ENCODE measurements at regions not wholly inside any gene's neighbourhood (a gene's known extent, or its start where the extent isn't known, plus 50 kb on each side); places are given as distances from the start of the nearest gene placed in this dataset.
"Not testable (repeated sequence)": the region's sequence is repeated elsewhere in the genome, so short reads cannot be mapped to it uniquely, and the experiment has no call there.

GRCh38 chr4:59511809-59512208, 1688.3 kb upstream of the ADGRL3 start:
- DNase-seq: not testable (repeated sequence)

GRCh38 chr4:59517007-59517406, 1683.1 kb upstream of the ADGRL3 start:
- DNase-seq: no peak

GRCh38 chr4:59518005-59518823, 1681.9 kb upstream of the ADGRL3 start:
- DNase-seq: no peak

- no peak for DNase-seq
Observed at GRCh38 chr4:59525885-59526284, 1674.2 kb upstream of the ADGRL3 start.

GRCh38 chr4:59535541-59535940, 1664.6 kb upstream of the ADGRL3 start:
- no peak for DNase-seq

DNA sequence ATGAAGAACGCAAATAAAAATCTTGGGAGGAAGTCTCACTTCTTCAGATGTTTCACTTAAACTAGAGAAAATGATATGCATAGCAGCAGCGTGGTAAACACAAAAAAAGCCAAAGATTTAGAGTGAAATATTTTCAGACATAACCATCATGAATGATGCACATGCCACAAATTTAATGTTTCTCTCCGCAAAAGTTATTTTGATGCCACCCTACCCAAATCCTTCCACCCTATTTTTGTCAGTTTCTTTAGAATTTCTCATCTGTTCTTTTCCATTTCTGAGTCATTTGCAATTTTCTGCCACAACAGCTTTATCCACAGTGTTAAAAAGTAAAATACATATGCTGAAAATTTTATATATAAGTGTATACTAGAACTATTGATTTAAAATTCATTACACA, 1663.7 kb upstream of the ADGRL3 start:
- no peak for DNase-seq

DNA sequence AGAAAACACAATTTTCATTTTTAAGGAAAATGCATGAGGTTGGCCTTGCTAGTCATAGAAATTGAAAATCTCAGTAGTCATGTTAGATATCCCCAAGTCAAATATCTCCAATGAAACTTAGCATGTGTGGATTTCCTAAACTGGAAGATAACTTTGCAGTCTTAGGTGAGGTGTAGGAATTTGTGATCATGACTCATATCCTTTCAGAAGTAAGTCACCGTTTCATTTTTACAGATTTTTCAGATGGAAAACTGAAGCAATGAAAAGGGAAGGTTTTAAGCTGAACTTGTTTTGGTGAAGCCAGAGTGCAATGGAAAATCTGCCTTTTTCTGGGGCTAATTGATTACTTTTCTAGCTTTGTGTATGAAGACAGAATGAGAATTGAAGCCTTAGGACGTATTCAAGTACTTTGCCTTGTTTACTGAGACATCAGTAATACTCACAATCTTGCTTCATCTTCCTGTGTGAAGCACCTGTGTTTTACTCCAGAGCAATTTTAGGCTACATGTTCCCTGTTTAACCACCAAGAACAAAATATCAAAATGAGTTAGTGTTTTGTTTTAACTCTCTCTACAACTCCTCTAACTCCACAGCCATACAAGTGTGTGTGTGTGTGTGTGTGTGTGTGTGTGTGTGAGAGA, 1662.8 kb upstream of the ADGRL3 start:
- no peak for DNase-seq

DNA sequence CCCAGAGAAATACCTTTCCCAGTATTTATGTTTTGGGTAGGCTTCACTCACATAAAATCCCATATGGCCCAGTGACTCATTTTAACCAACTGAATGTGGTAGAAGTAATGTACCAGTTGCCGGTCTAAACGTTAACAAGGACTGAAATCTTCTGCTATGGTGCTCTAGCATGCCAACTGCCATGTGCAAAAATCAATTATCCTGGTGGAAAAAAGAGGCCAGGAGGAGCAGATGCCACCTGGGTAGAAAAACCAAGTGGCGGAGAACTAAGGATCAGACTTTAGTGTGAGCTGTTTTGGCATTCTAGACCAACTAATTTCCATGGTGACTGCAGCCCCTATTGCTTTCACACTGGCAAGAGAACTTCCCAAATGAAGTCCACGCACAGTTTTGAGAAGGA, 1660.7 kb upstream of the ADGRL3 start:
- DNase-seq: no peak

- no peak for DNase-seq
Observed at GRCh38 chr4:59540311-59540710, 1659.8 kb upstream of the ADGRL3 start.

GRCh38 chr4:59553063-59553720, 1646.9 kb upstream of the ADGRL3 start:
- DNase-seq: no peak

- DNase-seq: no peak
Observed at GRCh38 chr4:59553721-59554091, 1646.4 kb upstream of the ADGRL3 start.

- not testable (repeated sequence) for DNase-seq
Observed at GRCh38 chr4:59556191-59556590, 1643.9 kb upstream of the ADGRL3 start.

- not testable (repeated sequence) for DNase-seq
Observed at GRCh38 chr4:59560141-59560648, 1639.9 kb upstream of the ADGRL3 start.

DNA sequence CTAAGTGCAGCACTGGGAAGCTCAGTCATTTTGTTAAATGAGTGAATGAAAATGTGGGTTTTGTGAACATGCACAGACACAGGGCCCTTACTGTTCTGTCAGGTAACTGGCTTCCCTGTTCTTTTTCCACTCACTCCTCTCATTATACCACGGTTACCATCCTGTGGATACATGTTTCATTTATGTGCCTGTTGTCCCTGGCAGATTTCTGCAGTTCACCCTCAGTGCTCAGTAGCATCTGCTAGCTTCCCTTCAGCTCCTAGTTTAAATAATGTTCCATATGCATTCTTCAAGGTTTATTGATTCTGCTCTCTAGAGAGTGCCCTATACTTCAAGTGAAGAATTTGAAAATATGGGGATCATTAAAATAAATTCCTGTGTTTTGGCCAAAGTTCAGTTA, 1634.3 kb upstream of the ADGRL3 start:
- DNase-seq: no peak

- no peak for DNase-seq
Observed at GRCh38 chr4:59570860-59571476, 1629.2 kb upstream of the ADGRL3 start.

DNA sequence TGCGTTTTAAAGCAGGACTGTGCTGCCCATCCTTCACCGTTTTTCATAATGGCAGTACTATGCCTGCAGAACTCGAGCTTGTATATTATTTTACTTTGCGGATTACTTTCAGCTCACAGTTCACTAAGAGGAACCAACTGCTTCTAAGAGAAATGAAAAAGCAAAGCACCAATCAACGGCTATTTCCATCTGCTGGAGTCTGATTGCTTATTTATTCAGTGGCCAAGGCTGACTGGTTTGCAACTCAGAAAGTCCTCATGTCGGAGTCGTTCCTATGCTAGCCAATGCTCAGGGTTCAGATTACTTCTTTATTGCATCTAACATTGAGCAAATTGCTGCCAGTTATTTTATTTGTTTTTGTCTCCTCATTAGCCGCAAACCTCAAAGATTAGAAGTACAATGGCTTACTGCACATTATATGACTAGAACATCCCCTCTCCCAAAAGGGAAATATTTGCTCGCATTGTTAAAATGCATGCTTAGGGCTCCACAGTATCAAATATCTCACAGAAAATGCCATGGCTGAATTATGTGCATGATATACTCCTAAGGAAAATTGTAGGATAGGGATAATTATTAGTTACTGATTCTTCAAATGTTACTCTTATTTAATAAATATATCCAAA, 1628.2 kb upstream of the ADGRL3 start:
- no peak for DNase-seq

- no peak for DNase-seq
Observed at GRCh38 chr4:59583845-59584568, 1616.1 kb upstream of the ADGRL3 start.

DNA sequence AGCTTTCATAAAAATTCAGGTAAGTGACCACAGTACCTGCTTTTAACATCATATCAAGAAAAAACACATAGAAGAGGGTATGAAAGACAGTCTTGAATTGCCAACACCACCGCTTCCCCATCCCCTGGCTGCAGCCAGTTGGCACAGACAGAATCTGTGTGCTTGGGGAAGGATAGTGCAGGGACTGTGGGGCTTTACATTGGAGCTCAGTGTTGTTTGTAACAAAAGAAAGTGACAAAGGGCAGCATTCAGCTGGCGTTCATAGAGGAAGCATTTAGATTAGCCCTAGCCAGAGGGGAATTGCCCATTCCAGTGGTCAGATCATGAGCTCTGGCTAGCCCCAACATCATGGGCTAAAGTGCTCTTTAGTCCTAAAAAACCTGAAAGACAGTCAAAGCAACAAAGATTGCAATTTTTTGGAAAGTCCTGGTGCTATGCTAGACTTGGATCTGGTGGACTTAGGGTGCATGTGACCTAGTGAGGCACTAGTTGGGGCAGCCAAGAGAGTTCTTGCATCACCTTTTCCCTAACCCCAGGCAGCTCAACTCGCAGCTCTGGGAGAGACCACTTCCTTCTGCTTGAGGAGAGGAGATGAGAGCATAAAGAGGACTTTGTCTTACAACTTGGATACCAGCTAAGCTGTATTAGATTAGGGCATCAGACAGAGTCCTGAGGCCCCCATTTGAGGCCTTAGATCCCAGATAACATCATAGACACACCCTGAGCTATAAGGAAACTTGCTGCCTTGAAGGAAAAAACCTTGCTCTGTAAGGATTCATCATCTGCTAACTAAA, 1602.4 kb upstream of the ADGRL3 start:
- no peak for DNase-seq

GRCh38 chr4:59598330-59598618, 1601.9 kb upstream of the ADGRL3 start:
- no peak for DNase-seq

DNA sequence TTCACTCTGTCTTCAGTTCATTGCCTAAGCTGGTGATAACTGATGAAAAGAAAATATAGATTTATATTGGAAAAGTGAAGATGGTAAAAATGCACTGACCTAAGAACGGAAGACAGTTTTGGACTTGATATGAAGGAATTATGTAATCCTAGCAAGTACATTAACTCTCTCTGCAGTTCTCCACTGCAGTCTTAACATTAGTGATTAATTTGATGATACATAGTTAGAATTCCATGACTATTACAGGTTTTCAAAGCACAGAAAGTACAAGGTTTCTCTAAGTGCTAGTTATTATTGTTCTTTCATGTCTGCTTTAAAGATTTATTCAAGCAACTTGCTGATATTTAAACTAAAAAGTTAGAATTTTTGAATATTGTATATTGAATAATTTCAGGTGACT, 1591.7 kb upstream of the ADGRL3 start:
- no peak for DNase-seq

DNA sequence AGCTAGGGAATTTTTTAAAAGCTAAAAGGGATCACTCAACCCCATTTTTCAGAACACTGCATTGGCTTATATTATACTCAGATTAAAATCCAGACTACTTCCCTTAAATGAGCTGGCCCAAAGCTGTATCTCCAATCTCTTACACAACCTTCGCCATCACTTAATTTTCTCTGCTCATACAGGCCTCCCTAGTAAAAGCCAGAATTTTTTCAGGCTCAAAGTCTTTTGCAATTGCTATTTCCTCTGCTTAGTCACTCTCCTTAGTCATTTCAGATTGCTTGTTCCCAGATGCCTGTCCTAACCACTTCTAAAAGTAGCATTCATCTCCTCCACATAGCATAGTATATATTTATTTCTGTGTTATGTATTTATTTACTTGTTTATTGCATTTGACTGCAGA, 1587.9 kb upstream of the ADGRL3 start:
- DNase-seq: no peak

- no peak for DNase-seq
Observed at GRCh38 chr4:59615316-59615715, 1584.8 kb upstream of the ADGRL3 start.

All from NCI-H1048 (cell line).